ENCODE measurements at regions not wholly inside any gene's neighbourhood (a gene's known extent, or its start where the extent isn't known, plus 50 kb on each side); places are given as distances from the start of the nearest gene placed in this dataset.

DNA sequence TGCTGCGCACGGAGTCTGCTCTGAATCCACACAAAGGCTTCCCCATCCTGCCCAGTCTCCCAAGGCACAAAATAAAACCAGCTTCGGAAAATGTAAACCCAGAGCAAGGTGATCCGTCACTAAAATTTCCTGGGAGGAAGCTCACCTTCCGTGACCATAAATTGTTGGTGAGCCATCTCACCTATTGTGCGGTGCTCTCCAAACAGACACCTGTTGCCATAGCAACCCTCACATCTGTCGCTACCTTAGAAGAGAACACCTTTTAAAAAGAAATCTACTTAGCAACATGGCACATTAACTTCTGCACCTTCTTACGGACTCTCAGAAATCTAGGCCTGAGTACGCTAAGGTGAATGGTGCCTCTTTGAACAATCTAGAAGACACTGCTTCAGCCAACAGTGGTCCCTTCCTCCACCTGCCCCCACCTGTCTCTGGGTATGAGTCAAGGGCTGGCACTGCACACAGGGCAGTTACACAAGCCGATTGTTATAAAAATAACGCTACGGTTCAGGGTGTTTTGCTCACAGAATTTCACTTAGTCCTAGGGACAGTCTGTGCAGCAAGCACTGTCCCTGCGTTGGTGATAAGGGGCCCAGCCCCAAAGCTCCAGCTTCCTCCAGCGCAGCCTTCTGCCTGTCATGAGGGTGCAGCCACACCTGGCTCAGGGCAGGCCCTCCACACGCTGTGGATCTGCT lies 114.9 kb upstream of the ID2 start:
- intact Hi-C loops (cut with DNase I): no loop called here
- Histone ChIP-seq H3K27me3 (no peaks in the 10 kb centered on the region), H3K27ac (no peak overlapping the region), H3K36me3 (no peaks in the 10 kb centered on the region), H3K4me3 (no peak overlapping the region), H3K4me1 (no peaks in the 10 kb centered on the region), H3K9me3 (no peaks in the 10 kb centered on the region)
- peak; percentile 38 for DNase-seq
- 82 to 89% methylated on average over 15 of the region's 15 CpGs for WGBS, 2 donors
- no peak for TF ChIP-seq POLR2AphosphoS5 (IDR thresholded peaks at IDR 0.05)
- TF ChIP-seq POLR2A (IDR thresholded peaks at IDR 0.05): no peak
- TF ChIP-seq, protein P1, sequence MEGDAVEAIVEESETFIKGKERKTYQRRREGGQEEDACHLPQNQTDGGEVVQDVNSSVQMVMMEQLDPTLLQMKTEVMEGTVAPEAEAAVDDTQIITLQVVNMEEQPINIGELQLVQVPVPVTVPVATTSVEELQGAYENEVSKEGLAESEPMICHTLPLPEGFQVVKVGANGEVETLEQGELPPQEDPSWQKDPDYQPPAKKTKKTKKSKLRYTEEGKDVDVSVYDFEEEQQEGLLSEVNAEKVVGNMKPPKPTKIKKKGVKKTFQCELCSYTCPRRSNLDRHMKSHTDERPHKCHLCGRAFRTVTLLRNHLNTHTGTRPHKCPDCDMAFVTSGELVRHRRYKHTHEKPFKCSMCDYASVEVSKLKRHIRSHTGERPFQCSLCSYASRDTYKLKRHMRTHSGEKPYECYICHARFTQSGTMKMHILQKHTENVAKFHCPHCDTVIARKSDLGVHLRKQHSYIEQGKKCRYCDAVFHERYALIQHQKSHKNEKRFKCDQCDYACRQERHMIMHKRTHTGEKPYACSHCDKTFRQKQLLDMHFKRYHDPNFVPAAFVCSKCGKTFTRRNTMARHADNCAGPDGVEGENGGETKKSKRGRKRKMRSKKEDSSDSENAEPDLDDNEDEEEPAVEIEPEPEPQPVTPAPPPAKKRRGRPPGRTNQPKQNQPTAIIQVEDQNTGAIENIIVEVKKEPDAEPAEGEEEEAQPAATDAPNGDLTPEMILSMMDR (IDR thresholded peaks at IDR 0.05): no peak
- no peak for TF ChIP-seq EP300 (IDR thresholded peaks at IDR 0.05)

DNA sequence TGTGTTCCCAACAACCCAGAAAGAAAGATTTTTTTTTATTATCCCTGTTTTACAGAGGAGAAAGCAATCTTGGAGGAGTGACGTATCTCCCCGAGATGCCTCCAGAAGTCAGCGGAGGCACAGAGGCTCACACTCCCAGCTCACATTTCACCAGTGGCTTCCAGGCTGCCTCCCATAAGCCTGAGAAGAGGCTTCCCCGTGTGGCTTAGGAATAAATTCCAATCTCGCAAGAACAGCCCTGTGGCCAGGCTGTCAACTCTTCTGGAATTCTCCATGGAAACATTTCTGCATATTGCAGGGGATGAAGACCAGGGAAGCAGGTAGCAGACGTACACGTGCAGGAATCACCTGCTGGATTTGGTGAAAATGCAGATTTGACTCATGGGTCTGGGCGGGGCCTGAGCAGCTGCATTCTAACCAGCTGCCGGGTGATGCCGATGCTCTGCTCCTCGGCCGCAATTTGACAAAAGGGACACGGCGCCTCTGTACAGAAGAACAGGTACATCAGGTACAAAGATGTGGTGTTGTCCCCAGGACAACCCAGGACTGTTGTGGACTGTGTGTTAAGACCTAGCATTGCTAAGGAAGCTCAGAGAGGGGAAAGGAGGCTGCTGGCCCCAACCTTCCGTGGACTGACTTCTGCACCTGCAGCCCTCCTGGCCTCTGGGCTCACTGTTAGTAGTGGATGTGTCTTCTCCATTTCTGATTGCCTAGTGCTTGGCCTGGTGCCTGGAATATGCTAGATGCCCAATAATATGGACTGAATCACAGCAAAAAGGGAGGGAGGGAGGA lies 114.2 kb upstream of the ID2 start:
- WGBS, 2 donors: 84 to 91% methylated on average over 15 of the region's 15 CpGs
- peak; percentile 45 for DNase-seq
- Histone ChIP-seq H3K27ac (no peak overlapping the region), H3K27me3 (no peaks in the 10 kb centered on the region), H3K36me3 (no peaks in the 10 kb centered on the region), H3K9me3 (no peaks in the 10 kb centered on the region), H3K4me1 (no peaks in the 10 kb centered on the region), H3K4me3 (no peak overlapping the region)
- intact Hi-C loops (cut with DNase I): no loop called here
- no peak for TF ChIP-seq POLR2AphosphoS5 (IDR thresholded peaks at IDR 0.05)
- TF ChIP-seq, protein P1 (IDR thresholded peaks at IDR 0.05): no peak
- no peak for TF ChIP-seq EP300 (IDR thresholded peaks at IDR 0.05)
- TF ChIP-seq POLR2A (IDR thresholded peaks at IDR 0.05): no peak

DNA sequence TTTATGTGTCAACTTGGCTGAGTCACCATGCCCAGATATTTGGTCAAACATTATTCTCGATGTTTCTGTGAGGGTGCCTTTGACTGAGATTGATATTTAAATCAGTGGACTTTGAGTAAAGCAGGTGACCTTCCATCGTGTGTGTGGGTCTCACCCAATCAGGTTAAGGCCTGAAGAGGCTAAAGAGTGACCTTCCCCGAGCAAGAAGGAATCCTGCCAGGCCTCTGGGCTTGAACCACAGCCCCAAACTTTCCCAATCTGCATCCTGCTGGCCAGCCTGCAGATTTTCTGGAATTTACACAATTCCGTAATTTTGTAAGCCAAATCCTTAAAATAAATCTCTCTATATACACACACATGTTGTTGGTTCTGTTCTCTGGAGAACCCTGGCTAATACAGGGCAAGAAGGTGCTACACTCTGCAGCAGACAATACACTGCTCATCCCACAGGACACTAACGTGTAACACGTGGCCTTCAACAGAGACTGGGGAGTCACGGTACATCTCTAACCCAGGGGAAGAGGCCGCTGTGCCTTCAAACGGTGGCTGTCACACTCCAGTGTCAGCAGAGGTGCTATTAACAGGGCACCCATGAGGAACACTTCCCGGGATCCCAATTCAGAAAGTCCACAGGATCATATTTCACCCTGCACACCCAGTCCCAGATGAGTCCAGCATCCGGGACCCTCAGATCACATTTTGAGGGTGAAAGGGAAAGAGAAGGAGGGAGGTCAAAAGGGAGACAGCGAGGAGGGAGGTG lies 113.1 kb upstream of the ID2 start:
- H3K36me3 ChIP-seq: no peaks in the 10 kb centered on the region
- no peak overlapping the region for H3K4me3 ChIP-seq
- TF ChIP-seq POLR2AphosphoS5 (IDR thresholded peaks at IDR 0.05) (no peak), POLR2A (IDR thresholded peaks at IDR 0.05) (no peak), EP300 (IDR thresholded peaks at IDR 0.05) (no peak)
- TF ChIP-seq, protein P1 (IDR thresholded peaks at IDR 0.05): no peak
- H3K27me3 ChIP-seq: no peaks in the 10 kb centered on the region
- peak; percentile 39 for DNase-seq
- intact Hi-C loops (cut with DNase I): no loop called here
- H3K27ac ChIP-seq: no peak overlapping the region
- no peaks in the 10 kb centered on the region for H3K9me3 ChIP-seq
- 87 to 89% methylated on average over 12 of the region's 12 CpGs for WGBS, 2 donors
- H3K4me1 ChIP-seq: no peaks in the 10 kb centered on the region

DNA sequence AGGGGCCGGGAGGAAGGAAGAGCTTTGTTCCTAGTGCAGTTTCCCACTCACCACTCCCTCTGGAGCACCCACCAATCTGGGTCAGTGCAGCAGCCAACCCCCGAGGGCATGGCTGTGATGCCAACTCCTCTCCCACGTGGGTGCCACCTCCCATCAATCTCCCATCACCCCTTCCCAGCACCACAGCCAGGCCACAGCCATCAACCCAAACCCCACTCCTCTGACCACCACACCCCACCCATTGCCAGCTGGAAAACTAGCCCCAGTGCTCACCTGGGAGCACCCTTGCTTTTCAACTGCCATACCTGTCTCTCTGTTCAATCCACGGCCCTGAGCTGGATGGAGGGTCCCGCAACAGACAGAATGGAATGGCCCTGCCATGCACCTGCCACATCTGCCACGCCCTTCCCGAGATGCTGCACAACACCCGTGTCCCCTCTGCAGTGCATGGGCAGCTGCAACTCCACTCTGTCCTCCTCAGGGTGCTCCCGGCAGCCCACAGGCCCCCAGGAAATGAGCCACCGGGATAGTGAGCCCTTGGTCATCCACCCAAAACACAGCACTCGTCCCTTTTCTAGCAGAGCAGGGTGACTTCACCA lies 112.4 kb upstream of the ID2 start:
- Histone ChIP-seq H3K27me3 (no peaks in the 10 kb centered on the region), H3K9me3 (no peaks in the 10 kb centered on the region), H3K4me3 (no peak overlapping the region), H3K4me1 (no peaks in the 10 kb centered on the region), H3K36me3 (no peaks in the 10 kb centered on the region), H3K27ac (no peak overlapping the region)
- intact Hi-C loops (cut with DNase I): no loop called here
- no peak for TF ChIP-seq EP300 (IDR thresholded peaks at IDR 0.05)
- TF ChIP-seq POLR2AphosphoS5 (IDR thresholded peaks at IDR 0.05): no peak
- TF ChIP-seq POLR2A (IDR thresholded peaks at IDR 0.05): no peak
- TF ChIP-seq, protein P1 (IDR thresholded peaks at IDR 0.05): no peak
- peak; percentile 49 for DNase-seq
- WGBS, 2 donors: 84 to 89% methylated on average over 11 of the region's 11 CpGs
